NCI-H2196 treated with DMSO at 0.1 percent for 48 hours (cell line): ENCODE measurements at regions not wholly inside any gene's neighbourhood (a gene's known extent, or its start where the extent isn't known, plus 50 kb on each side); places are given as distances from the start of the nearest gene placed in this dataset.
A peak's percentile ranks its signal among the peaks of the same experiment; 100 is the strongest.
"Not testable (repeated sequence)": the region's sequence is repeated elsewhere in the genome, so short reads cannot be mapped to it uniquely, and the experiment has no call there.

Experiments used
- DNase-seq: peaks from one replicate; lab custom pipeline; 2025; ENCODE audit not compliant: unreplicated experiment; lab: John Stamatoyannopoulos, UW

GRCh38 chr6:144667532-144668503 lies 382.7 kb downstream of the UTRN start:
- no peak for DNase-seq

DNA sequence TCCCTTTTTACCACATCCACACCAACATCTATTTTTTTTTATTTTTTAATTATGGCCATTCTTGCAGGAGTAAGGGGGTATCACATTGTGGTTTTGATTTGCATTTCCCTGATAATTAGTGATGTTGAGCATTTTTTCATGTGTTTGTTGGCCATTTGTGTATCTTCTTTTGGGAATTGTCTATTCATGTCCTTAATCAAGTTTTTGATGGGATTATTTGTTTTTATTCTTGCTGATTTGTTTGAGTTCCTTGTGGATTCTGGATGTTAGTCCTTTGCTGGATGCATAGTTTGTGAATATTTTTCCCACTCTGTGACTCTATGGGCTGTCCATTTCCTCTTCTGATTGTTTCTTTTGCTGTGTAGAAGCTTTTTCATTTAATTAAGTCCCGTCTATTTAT lies 385.1 kb downstream of the UTRN start:
- not testable (repeated sequence) for DNase-seq

DNA sequence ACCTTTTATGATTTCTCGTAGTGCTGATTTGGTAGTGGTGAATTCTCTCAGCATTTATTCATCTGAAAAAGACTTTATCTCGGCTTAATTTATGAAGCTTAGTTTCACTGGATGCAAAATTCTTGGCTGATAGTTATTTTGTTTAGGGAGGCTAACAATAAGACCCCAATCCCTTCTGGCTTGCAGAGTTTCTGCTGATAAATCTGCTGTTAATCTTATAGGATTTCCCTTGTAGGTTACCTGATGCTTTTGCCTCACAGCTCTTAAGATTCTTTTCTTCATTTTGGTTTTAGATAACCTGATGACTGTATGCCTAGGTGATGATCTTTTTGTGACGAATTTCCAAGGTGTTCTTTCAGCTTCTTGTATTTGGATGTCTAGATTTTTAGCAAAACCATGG lies 388.7 kb downstream of the UTRN start:
- no peak for DNase-seq

DNA sequence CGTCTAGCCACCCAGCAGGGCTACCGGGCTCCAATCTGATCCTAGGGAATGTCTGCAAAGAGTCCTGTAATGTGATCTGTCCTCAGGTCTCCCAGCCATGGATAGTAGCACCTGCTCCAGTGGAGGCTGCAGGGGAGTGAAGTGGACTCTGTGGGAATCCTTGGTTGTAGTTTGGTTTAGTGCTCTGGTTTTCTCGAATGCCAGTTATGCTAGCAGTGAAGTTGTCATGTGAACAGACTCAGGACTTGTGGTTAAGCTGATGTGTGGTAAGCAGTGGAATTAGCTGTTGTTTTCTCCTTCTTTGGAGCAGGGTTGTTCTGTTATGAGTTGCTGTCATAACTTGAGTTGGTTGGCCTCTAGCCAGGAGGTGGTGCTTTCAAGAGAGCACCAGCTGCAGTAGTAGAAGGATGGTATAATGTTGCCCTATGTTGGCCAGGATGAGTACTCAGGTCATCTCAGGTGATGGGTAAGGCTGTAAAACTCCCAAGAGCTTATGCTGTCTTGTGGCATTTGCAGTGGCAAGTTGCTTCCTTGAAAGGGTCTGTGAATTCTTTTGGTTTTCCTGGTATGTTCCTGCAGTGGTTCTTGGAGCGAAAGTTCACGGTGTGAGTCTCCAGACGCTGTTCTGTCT lies 390.2 kb downstream of the UTRN start:
- peak; percentile 87 for DNase-seq

GRCh38 chr6:144676310-144676709 lies 391.2 kb downstream of the UTRN start:
- not testable (repeated sequence) for DNase-seq

- not testable (repeated sequence) for DNase-seq
These were observed 392.1 kb downstream of the UTRN start for GRCh38 chr6:144677263-144677662.

- no peak for DNase-seq
These were observed 393.7 kb downstream of the UTRN start for GRCh38 chr6:144678844-144679243.

DNA sequence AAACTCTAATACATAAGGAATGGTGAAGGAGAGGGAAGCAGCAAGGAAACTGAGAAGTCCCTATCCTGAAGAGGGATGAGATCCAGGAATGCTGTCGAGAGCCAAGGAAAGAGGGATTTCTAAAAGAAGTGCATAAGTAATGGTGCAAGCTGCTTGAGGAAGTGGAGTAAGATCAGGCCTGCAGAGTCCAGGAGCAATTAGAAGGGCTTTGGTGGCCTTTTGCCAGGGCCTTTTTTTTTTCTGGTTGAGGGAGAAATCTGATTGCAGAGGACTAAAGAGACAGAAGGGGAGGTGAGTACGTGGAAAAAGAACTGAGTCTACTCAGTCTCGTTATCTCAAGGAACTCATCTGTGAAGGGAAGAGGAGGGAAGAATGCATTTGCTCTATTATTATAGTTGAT lies 396.2 kb downstream of the UTRN start:
- no peak for DNase-seq

DNA sequence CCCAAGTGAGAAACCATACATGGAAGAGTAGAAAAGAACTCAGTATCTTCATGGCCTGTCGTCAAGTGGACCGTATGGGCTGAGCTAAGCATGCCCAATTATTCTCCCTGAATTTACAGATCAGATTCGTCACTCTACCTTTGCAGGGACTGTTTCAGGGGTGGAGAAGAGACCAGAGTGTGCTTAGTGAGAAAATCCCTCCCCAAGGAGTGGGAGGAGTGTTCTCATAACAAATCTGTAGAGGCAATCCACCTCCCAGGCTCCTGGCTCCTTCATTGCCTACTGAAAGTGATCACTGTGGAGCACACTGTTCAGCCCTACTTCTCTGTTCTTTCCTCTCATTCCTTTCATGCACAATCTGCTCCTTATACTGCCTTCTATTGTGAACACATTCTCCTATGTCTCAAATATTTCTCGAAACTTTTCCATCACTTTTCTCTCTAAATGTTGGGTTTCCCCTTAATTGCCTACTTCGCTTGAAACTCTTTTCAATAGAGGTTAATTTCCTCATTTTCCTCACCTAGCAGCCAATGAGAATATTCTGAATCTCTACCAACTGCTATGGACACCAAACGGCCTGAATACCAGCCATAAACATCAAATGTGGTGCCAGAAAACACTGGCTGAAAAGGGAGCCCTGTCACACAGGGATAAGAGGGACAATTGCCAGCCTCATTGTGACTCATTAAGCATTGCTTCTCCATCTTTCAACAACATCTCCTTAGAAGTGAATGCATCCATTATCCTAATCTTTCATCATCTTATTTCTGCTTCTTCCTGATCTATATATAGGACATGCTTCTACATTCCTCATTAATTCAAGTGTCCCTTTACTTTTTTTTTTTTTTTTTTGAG lies 398.3 kb downstream of the UTRN start:
- DNase-seq, result no peak

DNA sequence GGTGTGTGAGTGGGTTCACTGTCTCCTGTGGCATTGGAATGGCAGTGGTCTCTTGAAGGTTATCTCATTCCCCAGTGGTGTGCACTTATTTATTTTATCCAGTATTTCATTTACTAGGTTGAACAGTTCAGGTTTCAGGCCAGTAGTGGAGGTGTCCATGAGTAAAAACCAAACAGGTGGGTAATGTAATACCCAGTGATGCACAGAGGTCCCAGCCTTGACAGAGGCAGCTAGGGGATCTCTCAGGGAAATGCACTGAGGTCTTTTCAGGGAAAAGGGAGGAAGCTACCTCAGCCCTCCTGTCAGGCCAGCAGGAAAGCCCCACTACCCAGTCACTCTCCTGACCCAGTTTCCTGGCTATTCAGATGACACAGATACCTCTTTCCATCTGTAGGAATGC lies 403.6 kb downstream of the UTRN start:
- no peak for DNase-seq

GRCh38 chr6:144689503-144690040 lies 404.4 kb downstream of the UTRN start:
- DNase-seq, result no peak

GRCh38 chr6:144690133-144690532 lies 405.0 kb downstream of the UTRN start:
- DNase-seq, result no peak

- no peak for DNase-seq
These were observed 405.5 kb downstream of the UTRN start for GRCh38 chr6:144690666-144691065.

- not testable (repeated sequence) for DNase-seq
These were observed 406.9 kb downstream of the UTRN start for GRCh38 chr6:144692050-144692449.

DNA sequence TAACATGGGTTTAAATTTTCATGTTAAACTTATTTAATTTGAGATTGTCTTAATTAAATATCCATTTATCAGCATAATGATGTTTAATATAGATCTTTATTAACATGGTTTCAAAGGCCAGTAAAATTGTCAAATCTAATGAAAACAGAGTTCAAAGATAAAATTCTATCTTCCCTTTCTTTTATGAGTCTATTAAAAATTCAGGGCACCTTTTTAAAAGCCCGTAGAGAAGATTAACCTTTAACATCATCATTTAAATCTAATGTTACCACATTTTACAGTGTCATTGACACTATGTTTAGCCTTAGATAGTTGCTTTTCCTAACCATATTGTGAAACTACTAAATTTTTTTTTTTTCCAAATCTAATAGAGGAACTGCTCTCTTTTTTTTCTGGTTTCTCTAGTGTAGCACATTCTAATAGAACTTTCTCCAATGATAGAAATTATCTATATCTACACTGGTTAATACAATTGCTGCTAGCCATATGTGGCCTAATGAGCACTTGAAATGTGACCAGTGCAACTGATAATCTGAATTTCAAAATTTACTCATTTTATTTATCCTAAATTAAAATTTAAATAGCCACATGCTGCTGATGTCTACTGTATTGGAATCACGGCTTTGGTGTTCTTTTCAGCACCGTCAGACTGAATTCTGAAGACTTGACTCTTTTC lies 410.9 kb downstream of the UTRN start:
- DNase-seq, result no peak

GRCh38 chr6:144696610-144697368 lies 411.7 kb downstream of the UTRN start:
- DNase-seq, result no peak

- no peak for DNase-seq
These were observed 412.2 kb downstream of the UTRN start for GRCh38 chr6:144697369-144697760.

GRCh38 chr6:144697801-144698200 lies 412.7 kb downstream of the UTRN start:
- DNase-seq, result no peak

DNA sequence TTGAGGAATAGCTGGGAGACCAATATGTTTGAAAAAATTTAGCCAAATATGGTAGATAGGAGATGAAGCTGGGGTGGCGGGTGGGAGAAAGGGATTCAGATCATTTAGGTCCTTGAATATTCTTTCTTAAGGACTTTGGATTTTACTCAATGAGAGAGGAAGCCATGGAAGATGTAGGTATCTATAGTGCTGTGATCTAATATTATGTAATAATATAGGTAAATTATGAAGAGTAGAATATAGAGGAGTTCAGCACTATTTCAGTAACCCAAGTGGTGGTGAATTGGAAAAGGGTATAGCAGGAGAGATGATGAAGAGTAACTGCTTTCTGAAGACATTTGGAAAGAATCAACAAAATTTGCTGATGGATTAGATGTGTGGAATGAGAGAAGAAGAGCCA lies 417.6 kb downstream of the UTRN start:
- DNase-seq, result no peak

DNA sequence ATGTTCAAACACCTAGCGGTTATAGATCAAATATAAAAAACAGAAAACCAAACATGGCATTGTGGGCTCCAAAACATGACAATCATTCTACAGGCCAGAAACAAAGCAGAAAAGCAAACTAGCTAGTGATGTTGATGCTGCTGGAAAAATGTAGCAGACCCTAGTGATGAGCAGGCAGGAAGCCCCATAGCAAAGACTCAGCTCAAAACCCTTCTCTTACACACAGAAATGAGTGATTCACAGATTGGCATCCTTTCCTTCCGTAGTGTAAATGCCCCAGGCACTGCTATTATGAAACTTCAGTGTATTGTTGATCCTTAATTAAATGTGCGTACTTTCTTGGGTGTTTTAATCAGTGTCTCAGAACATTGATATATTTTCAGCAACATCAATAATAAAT lies 425.1 kb downstream of the UTRN start:
- DNase-seq, result no peak
